A549 (cell line): ENCODE measurements at regions not wholly inside any gene's neighbourhood (a gene's known extent, or its start where the extent isn't known, plus 50 kb on each side); places are given as distances from the start of the nearest gene placed in this dataset.

Experiments
- ATAC-seq, 2 experiments: fragments of 200-7000 bp in 1 of 2; fragments of >200 bp in 1 of 2; cut with Nextera tagmentation in 1 of 2; cut with Tn5 transposase in 1 of 2; 3 replicates each; pipeline versions ENCODE4 v1.8.0 to v1.9.1; 2018 to 2020; ENCODE audit warnings: mild to moderate bottlenecking in 1 of 2, moderate library complexity in 1 of 2
- CTCF ChIA-PET: fragments of 300-600 bp; sonication (Branson Sonifier 250); formaldehyde crosslinking; extraction: SDS; loops from one replicate; lab custom pipeline; 2021; ENCODE audit warnings: antibody characterized with exemption, inconsistent platforms; lab: Yijun Ruan, JAX
- POLR2A ChIA-PET: fragments of 350-600 bp; formaldehyde crosslinking; extraction: SDS; loops from one replicate; lab custom pipeline; 2021; ENCODE audit warnings: antibody characterized with exemption, inconsistent platforms; lab: Yijun Ruan, JAX
- DNase-seq, 2 experiments: peaks; one replicate each; pipeline versions ENCODE4 v3.0.0 to v3.0.0-alpha.2; 2011 to 2016; ENCODE audit warnings: low read depth in 1 of 2, low spot score in 1 of 2
- FAIRE-seq: peaks from 2 replicates; lab custom pipeline; 2011; peaks lifted over from hg19 to GRCh38; lab: Jason Lieb, UNC
- H3K27ac ChIP-seq, 2 experiments: fragments of >200 bp; sonication (Bioruptor Twin); formaldehyde crosslinking; 3 replicates each; pipeline ENCODE4 v1.5.1; 2016 to 2017
- H3K4me1 ChIP-seq: fragments of >200 bp; sonication (Bioruptor Twin); formaldehyde crosslinking; 3 replicates; pipeline ENCODE4 v1.6.1; 2016
- H3K4me2 ChIP-seq: fragments of >200 bp; sonication (Bioruptor Twin); formaldehyde crosslinking; 3 replicates; pipeline ENCODE4 v1.6.1; 2016
- H3K4me3 ChIP-seq: fragments of >200 bp; sonication (Bioruptor Twin); formaldehyde crosslinking; 3 replicates; pipeline ENCODE4 v1.5.1; 2016
- H3K9me3 ChIP-seq: fragments of >200 bp; sonication (Bioruptor Twin); formaldehyde crosslinking; 3 replicates; pipeline ENCODE4 v1.6.1; 2016
- ATOH8 ChIP-seq: fragments of 250-450 bp; sonication (Bioruptor Pico); IDR thresholded peaks from 2 replicates; pipeline ENCODE4 v1.5.0; 2020; ENCODE audit warnings: low read depth, mild to moderate bottlenecking, moderate library complexity
- BCL3 ChIP-seq: fragments of >200 bp; sonication (Bioruptor Twin); formaldehyde crosslinking; IDR thresholded peaks from 3 replicates; pipeline ENCODE4 v1.6.1; 2016
- CBX8 ChIP-seq: fragments of 200-600 bp; sonication (generic); IDR thresholded peaks from 2 replicates; pipeline ENCODE4 v1.6.1; 2016
- CEBPB ChIP-seq, 2 experiments: fragments of >200 bp in 1 of 2; sonication (Bioruptor Twin) in 1 of 2; formaldehyde crosslinking in 1 of 2; IDR thresholded peaks; 2 replicates each; pipeline ENCODE4 v1.6.1; 2012 to 2016
- EHF ChIP-seq: fragments of 250-450 bp; sonication (Bioruptor Pico); IDR thresholded peaks from 2 replicates; pipeline ENCODE4 v1.5.0; 2020; ENCODE audit warnings: mild to moderate bottlenecking
- FOSB ChIP-seq: fragments of 250-450 bp; sonication (Bioruptor Pico); IDR thresholded peaks from 2 replicates; pipeline ENCODE4 v1.5.0; 2020; ENCODE audit warnings: mild to moderate bottlenecking, moderate library complexity
- HEYL ChIP-seq: fragments of 250-450 bp; sonication (Bioruptor Pico); IDR thresholded peaks from 2 replicates; pipeline ENCODE4 v1.8.0; 2021; ENCODE audit warnings: mild to moderate bottlenecking, moderate library complexity
- HMGXB4 ChIP-seq: fragments of 250-450 bp; sonication (Bioruptor Pico); IDR thresholded peaks from 2 replicates; pipeline ENCODE4 v1.5.0; 2021; ENCODE audit warnings: mild to moderate bottlenecking, moderate library complexity, borderline replicate concordance
- HOXB5 ChIP-seq: fragments of 250-450 bp; sonication (Bioruptor Pico); IDR thresholded peaks from 2 replicates; pipeline ENCODE4 v1.5.0; 2020; ENCODE audit warnings: mild to moderate bottlenecking, moderate library complexity
- KDM1A ChIP-seq: fragments of 200-600 bp; sonication (generic); IDR thresholded peaks from 2 replicates; pipeline ENCODE4 v1.6.1; 2016; ENCODE audit warnings: low read depth, mild to moderate bottlenecking
- KDM5A ChIP-seq: fragments of 200-600 bp; sonication (generic); IDR thresholded peaks from 2 replicates; pipeline ENCODE4 v1.6.1; 2016; ENCODE audit warnings: antibody characterized with exemption, mild to moderate bottlenecking
- MAFK ChIP-seq: fragments of 450-650 bp; IDR thresholded peaks from 2 replicates; pipeline ENCODE4 v1.6.1; 2014; ENCODE audit not compliant: partially characterized antibody
- MAX ChIP-seq: IDR thresholded peaks from 2 replicates; pipeline ENCODE4 v1.6.1; 2012
- MAZ ChIP-seq: fragments of 150-350 bp; IDR thresholded peaks from 2 replicates; pipeline ENCODE4 v1.6.1; 2014; ENCODE audit warnings: antibody characterized with exemption, low read depth, low read length, borderline replicate concordance
- NPAS2 ChIP-seq: fragments of 250-450 bp; sonication (Bioruptor Pico); IDR thresholded peaks from 2 replicates; pipeline ENCODE4 v1.8.0; 2022; ENCODE audit warnings: mild to moderate bottlenecking, moderate library complexity, borderline replicate concordance
- PHF8 ChIP-seq: fragments of 200-600 bp; sonication (generic); IDR thresholded peaks from 2 replicates; pipeline ENCODE4 v1.6.1; 2016; ENCODE audit warnings: low read depth, mild to moderate bottlenecking, antibody characterized with exemption, moderate library complexity, borderline replicate concordance
- POLR2A ChIP-seq: IDR thresholded peaks from 2 replicates; pipeline ENCODE4 v1.6.1; 2012; ENCODE audit warnings: mild to moderate bottlenecking, low read length
- TFCP2L1 ChIP-seq: fragments of 250-450 bp; sonication (Bioruptor Pico); IDR thresholded peaks from 2 replicates; pipeline ENCODE4 v1.5.0; 2021; ENCODE audit warnings: mild to moderate bottlenecking
- TP53 ChIP-seq: fragments of 250-450 bp; sonication (Bioruptor Pico); IDR thresholded peaks from 2 replicates; pipeline ENCODE4 v1.5.0; 2021; ENCODE audit warnings: mild to moderate bottlenecking, moderate library complexity
- WGBS: methylation state at CpG from one replicate; pipeline ENCODE4 v1.1.6; 2017; ENCODE audit errors: missing lambda C conversion rate; 5-methylcytosine and 5-hydroxymethylcytosine counted together

- CTCF ChIA-PET: no interaction called here
- Histone ChIP-seq H3K4me2 (no peak overlapping the region), H3K9me3 (no peaks in the 10 kb centered on the region), H3K4me3 (no peak overlapping the region), H3K4me1 (no peaks in the 10 kb centered on the region)
- no peak for ATAC-seq
- TF ChIP-seq KDM5A (no peak), CBX8 (no peak), ATOH8 (CRISPR knock-in tag) (no peak), PHF8 (no peak), MAX (no peak), KDM1A (no peak), MAZ (no peak), POLR2A (no peak), BCL3 (no peak), FOSB (CRISPR knock-in tag) (no peak), CEBPB (IDR thresholded peaks at IDR 0.05) (no peak), TP53 (no peak)
- TF ChIP-seq, all 56 proteins: peak for 0
- FAIRE-seq (no peak), DNase-seq (no peak)
- POLR2A ChIA-PET: no interaction called here
- 11% methylated on average over 3 of the region's 3 CpGs for WGBS
- no peak overlapping the region for H3K27ac ChIP-seq
These were observed 546.6 kb downstream of the MFSD1 start for GRCh38 chr3:159348431-159348830.

GRCh38 chr3:159356606-159357005 lies 554.8 kb downstream of the MFSD1 start:
- ATAC-seq (no peak), DNase-seq (no peak), FAIRE-seq (no peak)
- Histone ChIP-seq H3K9me3 (no peaks in the 10 kb centered on the region), H3K4me2 (no peak overlapping the region), H3K4me3 (no peak overlapping the region), H3K27ac (no peak overlapping the region), H3K4me1 (no peaks in the 10 kb centered on the region)
- WGBS: 2% methylated on average over 1 of the region's 1 CpG
- TF ChIP-seq HEYL (CRISPR knock-in tag): no peak
- TF ChIP-seq TFCP2L1 (CRISPR knock-in tag): no peak
- no peak for TF ChIP-seq FOSB (CRISPR knock-in tag)
- TF ChIP-seq NPAS2 (CRISPR knock-in tag): no peak
- no peak for TF ChIP-seq HOXB5 (CRISPR knock-in tag)
- TF ChIP-seq HMGXB4 (CRISPR knock-in tag): no peak
- no peak for TF ChIP-seq MAFK
- POLR2A ChIA-PET: no interaction called here
- CTCF ChIA-PET: interaction anchor here (0.6 kb wide), 1 partner anchor 35 kb away, joined by 3 read pairs; no protein-coding TSS in a partner anchor

- no peak overlapping the region for H3K27ac ChIP-seq
- no peak for ATAC-seq
- ChIA-PET POLR2A (no interaction called here), CTCF (no interaction called here)
- no peaks in the 10 kb centered on the region for H3K4me1 ChIP-seq
- 0% methylated on average over 1 of the region's 1 CpG for WGBS
- no peak for DNase-seq
- H3K4me2 ChIP-seq: no peak overlapping the region
- FAIRE-seq: no peak
- TF ChIP-seq EHF (CRISPR knock-in tag) (no peak), MAZ (no peak)
- H3K4me3 ChIP-seq: no peak overlapping the region
- H3K9me3 ChIP-seq: no peaks in the 10 kb centered on the region
These were observed 562.7 kb downstream of the MFSD1 start for GRCh38 chr3:159364511-159364910.
